ENCODE measurements at regions not wholly inside any gene's neighbourhood (a gene's known extent, or its start where the extent isn't known, plus 50 kb on each side); places are given as distances from the start of the nearest gene placed in this dataset.

DNA sequence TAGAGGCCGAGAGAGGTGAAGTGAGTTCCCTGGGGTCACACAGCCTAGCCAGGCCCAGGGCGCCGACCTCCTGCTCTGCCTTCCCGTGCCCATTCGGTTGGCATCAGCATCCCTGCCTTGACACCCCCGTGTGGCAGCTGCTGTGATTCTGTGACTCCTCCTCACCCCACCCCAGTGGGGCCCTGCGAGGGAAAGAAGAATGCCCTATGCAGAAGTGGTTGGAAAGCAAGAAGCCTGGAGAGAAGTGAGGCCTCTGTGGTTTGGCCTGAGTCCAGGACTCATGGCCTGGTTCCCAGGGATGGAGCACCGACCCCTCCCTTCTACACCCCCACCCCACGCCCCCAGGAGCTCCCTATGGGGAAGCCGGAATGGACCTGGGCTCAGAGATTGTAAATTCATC, 296.2 kb downstream of the SEC14L1 start:
- TF ChIP-seq EZH2 (IDR thresholded peaks at IDR 0.05; ENCODE audit: low read length, unreplicated experiment) (no peak), CTCF (conservative IDR thresholded peaks at IDR 0.05; ENCODE audit: low read depth, low read length) (no peak), EZH2phosphoT487 (IDR thresholded peaks at IDR 0.05; ENCODE audit: borderline replicate concordance, low read length) (no peak)

All from PC-3 (cell line).